NCI-H460 (cell line): ENCODE measurements at regions not wholly inside any gene's neighbourhood (a gene's known extent, or its start where the extent isn't known, plus 50 kb on each side); places are given as distances from the start of the nearest gene placed in this dataset.

ENCODE experiments used
- DNase-seq: peaks from one replicate; pipeline ENCODE4 v3.0.0-alpha.2; 2016; ENCODE audit warnings: low read depth; ENCODE audit errors: extremely low read depth

- DNase-seq = no peak
These were observed 1200.8 kb upstream of the GYPC start for GRCh38 chr2:125455110-125455509.

GRCh38 chr2:125456693-125457363 is 1199.1 kb upstream of the GYPC start:
- DNase-seq = no peak

GRCh38 chr2:125471963-125472362 is 1184.0 kb upstream of the GYPC start:
- DNase-seq = peak; percentile 15

GRCh38 chr2:125479143-125479636 is 1176.8 kb upstream of the GYPC start:
- DNase-seq = no peak

- DNase-seq = no peak
These were observed 1165.7 kb upstream of the GYPC start for GRCh38 chr2:125490308-125490707.

- DNase-seq = no peak
These were observed 1164.3 kb upstream of the GYPC start for GRCh38 chr2:125491663-125492062.

GRCh38 chr2:125512313-125512712 is 1143.6 kb upstream of the GYPC start:
- DNase-seq = no peak

- DNase-seq = peak; percentile 12
These were observed 1139.4 kb upstream of the GYPC start for GRCh38 chr2:125516496-125517109.

GRCh38 chr2:125526093-125526492 is 1129.9 kb upstream of the GYPC start:
- DNase-seq = no peak

- no peak for DNase-seq
These were observed 1120.9 kb upstream of the GYPC start for GRCh38 chr2:125535089-125535488.

- DNase-seq = no peak
These were observed 1111.9 kb upstream of the GYPC start for GRCh38 chr2:125543968-125544514.

GRCh38 chr2:125553768-125554167 is 1102.2 kb upstream of the GYPC start:
- no peak for DNase-seq

GRCh38 chr2:125554956-125555355 is 1101.0 kb upstream of the GYPC start:
- DNase-seq = no peak

- no peak for DNase-seq
These were observed 1096.8 kb upstream of the GYPC start for GRCh38 chr2:125559186-125559585.

GRCh38 chr2:125560855-125561254 is 1095.1 kb upstream of the GYPC start:
- peak; percentile 5 for DNase-seq

GRCh38 chr2:125561302-125561701 is 1094.7 kb upstream of the GYPC start:
- DNase-seq = no peak

GRCh38 chr2:125562924-125563323 is 1093.0 kb upstream of the GYPC start:
- no peak for DNase-seq

- DNase-seq = no peak
These were observed 1091.5 kb upstream of the GYPC start for GRCh38 chr2:125564471-125564870.

GRCh38 chr2:125566422-125566821 is 1089.5 kb upstream of the GYPC start:
- no peak for DNase-seq

GRCh38 chr2:125567100-125567499 is 1088.9 kb upstream of the GYPC start:
- DNase-seq = no peak

- no peak for DNase-seq
These were observed 1083.3 kb upstream of the GYPC start for GRCh38 chr2:125572660-125573059.

- DNase-seq = no peak
These were observed 1082.5 kb upstream of the GYPC start for GRCh38 chr2:125573432-125573831.
